Activated T-cell treated with anti-CD3 and anti-CD28 coated beads, Interleukin-2, amount 50 U/mL, for 72 hours (primary cell): ENCODE measurements at regions not wholly inside any gene's neighbourhood (a gene's known extent, or its start where the extent isn't known, plus 50 kb on each side); places are given as distances from the start of the nearest gene placed in this dataset.

Experiments used
- ATAC-seq, 2 donors: fragments of 150-1000 bp; cut with Tn5 transposase; replicated peaks in 1 of 2; 2 replicates each; pipeline ENCODE4 v1.10.0; 2021; ENCODE audit warnings: moderate library complexity in 2 of 2, mild to moderate bottlenecking in 1 of 2
- DNase-seq, 2 donors: peaks; one replicate each; pipeline ENCODE4 v3.0.0; 2021 to 2022; ENCODE audit warnings: mixed read lengths in 1 of 2
- H3K27ac Mint-ChIP-seq: one replicate; pipeline ENCODE4 v1.8.0; 2022; ENCODE audit warnings: mild to moderate bottlenecking, moderate library complexity, mixed read lengths
- H3K27me3 Mint-ChIP-seq: one replicate; pipeline ENCODE4 v1.8.0; 2022; ENCODE audit warnings: low read depth, mixed read lengths
- H3K36me3 Mint-ChIP-seq, 2 donors: one replicate each; pipeline ENCODE4 v1.8.0; 2022; ENCODE audit warnings: mixed read lengths in 2 of 2, mild to moderate bottlenecking in 1 of 2; ENCODE audit not compliant: insufficient read depth in 2 of 2
- H3K4me1 Mint-ChIP-seq: one replicate; pipeline ENCODE4 v1.8.0; 2022; ENCODE audit warnings: low read depth, mixed read lengths
- H3K4me3 Mint-ChIP-seq, 2 donors: one replicate each; pipeline ENCODE4 v1.8.0; 2022; ENCODE audit warnings: mild to moderate bottlenecking in 2 of 2, mixed read lengths in 2 of 2, moderate library complexity in 2 of 2
- H3K9me3 Mint-ChIP-seq, 2 donors: one replicate each; pipeline ENCODE4 v1.8.0; 2022; ENCODE audit warnings: mixed read lengths in 2 of 2

DNA sequence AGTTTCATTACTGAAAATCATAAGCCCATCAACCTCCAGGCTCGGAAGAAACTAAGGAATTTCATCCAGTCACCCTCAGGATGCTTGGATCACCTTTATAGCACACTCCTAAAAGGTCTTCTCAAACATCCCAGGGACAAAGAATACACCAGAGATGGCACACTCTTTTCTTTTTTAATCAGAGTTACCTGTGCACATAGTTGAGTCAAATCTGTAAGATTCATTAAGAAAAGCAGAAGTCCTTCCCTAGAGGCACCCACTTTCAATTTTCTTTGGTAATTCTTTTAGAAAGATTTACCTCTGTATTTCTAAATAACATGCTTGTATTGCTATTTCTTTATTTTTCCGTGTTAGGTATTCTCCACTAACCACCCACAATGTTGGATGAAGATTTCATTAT is 50.6 kb upstream of the IL6 start:
- H3K27me3 Mint-ChIP-seq = peaks cover 40% of the 10 kb centered on the region
- peaks cover 4 to 7% of the 10 kb centered on the region in 2 donors for H3K36me3 Mint-ChIP-seq
- peaks cover 87% of the 10 kb centered on the region for H3K4me1 Mint-ChIP-seq
- H3K27ac Mint-ChIP-seq = peak overlapping the region; percentile 67
- H3K9me3 Mint-ChIP-seq = no peaks in the 10 kb centered on the region
- ATAC-seq (peak; percentile 32 to 44), DNase-seq (no peak)
- H3K4me3 Mint-ChIP-seq = peak overlapping the region; percentile 43 to 68

GRCh38 chr7:22675917-22676343 is 51.1 kb upstream of the IL6 start:
- H3K4me3 Mint-ChIP-seq = peak overlapping the region; percentile 32 to 68
- ATAC-seq (peak; percentile 61 to 64), DNase-seq (peak in 1 of 2 donors; percentile 35)
- H3K36me3 Mint-ChIP-seq = peaks cover 4 to 7% of the 10 kb centered on the region in 2 donors
- H3K27me3 Mint-ChIP-seq = peaks cover 39% of the 10 kb centered on the region
- no peaks in the 10 kb centered on the region for H3K9me3 Mint-ChIP-seq
- H3K4me1 Mint-ChIP-seq = peaks cover 83% of the 10 kb centered on the region
- H3K27ac Mint-ChIP-seq = no peak overlapping the region

DNA sequence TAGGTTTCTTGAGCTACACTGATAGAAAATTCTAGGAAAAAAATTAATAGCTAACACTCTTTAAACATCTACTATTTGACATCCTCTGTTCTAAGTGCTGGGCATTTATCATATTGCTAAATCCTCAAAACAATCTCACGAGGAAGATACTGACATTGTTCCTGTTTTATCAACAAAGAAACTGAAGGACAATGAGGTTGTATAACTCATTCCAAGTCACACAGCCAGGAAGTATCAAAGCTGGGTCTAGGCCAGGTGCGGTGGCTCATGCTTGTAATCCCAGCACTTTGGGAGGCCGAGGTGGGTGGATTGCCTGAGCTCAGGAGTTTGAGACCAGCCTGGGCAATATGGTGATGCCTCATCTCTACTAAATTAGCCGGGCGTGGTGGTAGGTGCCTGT is 51.6 kb upstream of the IL6 start:
- Mint-ChIP-seq H3K27ac (no peak overlapping the region), H3K36me3 (peaks cover 4 to 7% of the 10 kb centered on the region in 2 donors), H3K4me1 (peaks cover 78% of the 10 kb centered on the region), H3K4me3 (no peak overlapping the region), H3K9me3 (no peaks in the 10 kb centered on the region), H3K27me3 (peaks cover 34% of the 10 kb centered on the region)
- DNase-seq (no peak), ATAC-seq (no peak)

GRCh38 chr7:22672846-22673680 is 53.9 kb upstream of the IL6 start:
- Mint-ChIP-seq H3K36me3 (peaks cover 4 to 7% of the 10 kb centered on the region in 2 donors), H3K4me3 (no peak overlapping the region), H3K9me3 (no peaks in the 10 kb centered on the region), H3K27me3 (peaks cover 41% of the 10 kb centered on the region), H3K27ac (peak overlapping the region; percentile 2), H3K4me1 (peaks cover 70% of the 10 kb centered on the region)
- ATAC-seq (no peak), DNase-seq (no peak)

DNA sequence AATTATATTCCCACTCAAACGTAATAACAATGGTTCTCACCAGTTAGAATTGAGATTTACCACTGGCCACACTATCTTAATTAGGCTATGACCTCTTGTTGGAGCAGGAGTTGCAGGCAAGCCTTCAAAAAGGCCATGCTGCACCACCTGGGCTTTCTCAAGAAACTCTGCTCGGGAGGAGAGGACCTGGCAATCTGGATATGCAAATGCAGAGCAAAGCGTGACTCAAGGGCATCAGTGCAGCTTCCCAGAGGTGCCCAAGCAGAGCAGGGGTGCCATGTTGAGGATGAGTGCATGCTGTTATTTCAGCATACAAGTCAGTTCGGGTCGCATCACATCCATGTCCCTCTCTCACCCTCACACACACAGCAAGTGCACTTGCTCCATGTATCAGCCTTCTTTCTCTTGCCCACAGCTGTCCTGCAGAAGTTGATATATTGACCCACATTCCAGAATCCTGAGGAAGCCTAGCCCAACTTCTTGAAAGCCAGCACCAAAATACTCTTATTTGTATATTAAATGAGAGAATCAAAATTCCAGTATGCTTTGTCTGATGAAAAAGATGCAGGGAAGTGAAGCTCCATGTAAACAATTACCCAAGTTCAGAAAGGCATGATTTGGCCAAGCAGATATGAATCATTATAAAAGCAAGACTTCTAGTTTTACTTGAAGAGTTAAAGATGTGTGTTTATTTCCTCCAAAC is 55.7 kb upstream of the IL6 start:
- peaks cover 70% of the 10 kb centered on the region for H3K4me1 Mint-ChIP-seq
- ATAC-seq = no peak
- no peaks in the 10 kb centered on the region for H3K9me3 Mint-ChIP-seq

GRCh38 chr7:22670422-22670815 is 56.6 kb upstream of the IL6 start:
- Mint-ChIP-seq H3K9me3 (no peaks in the 10 kb centered on the region), H3K4me3 (no peak overlapping the region), H3K4me1 (peaks cover 70% of the 10 kb centered on the region), H3K36me3 (peaks cover 4 to 7% of the 10 kb centered on the region in 2 donors), H3K27ac (no peak overlapping the region), H3K27me3 (peaks cover 45% of the 10 kb centered on the region)
- ATAC-seq = no peak
- no peak for DNase-seq

More for the DNA sequence above, 55.7 kb upstream of the IL6 start:
- H3K36me3 Mint-ChIP-seq = peaks cover 4 to 7% of the 10 kb centered on the region in 2 donors
- no peak overlapping the region for H3K27ac Mint-ChIP-seq
- peaks cover 45% of the 10 kb centered on the region for H3K27me3 Mint-ChIP-seq
- no peak overlapping the region for H3K4me3 Mint-ChIP-seq
- no peak for DNase-seq

- H3K4me1 Mint-ChIP-seq = peaks cover 64% of the 10 kb centered on the region
- no peak overlapping the region for H3K27ac Mint-ChIP-seq
- DNase-seq (no peak), ATAC-seq (no peak)
- H3K36me3 Mint-ChIP-seq = peaks cover 4 to 7% of the 10 kb centered on the region in 2 donors
- H3K9me3 Mint-ChIP-seq = no peaks in the 10 kb centered on the region
- peaks cover 45% of the 10 kb centered on the region for H3K27me3 Mint-ChIP-seq
- H3K4me3 Mint-ChIP-seq = no peak overlapping the region
Measured at GRCh38 chr7:22669692-22670421, 57.1 kb upstream of the IL6 start.

GRCh38 chr7:22668971-22669401 is 58.0 kb upstream of the IL6 start:
- H3K9me3 Mint-ChIP-seq = no peaks in the 10 kb centered on the region
- H3K36me3 Mint-ChIP-seq = peaks cover 2 to 5% of the 10 kb centered on the region in 2 donors
- ATAC-seq (no peak), DNase-seq (no peak)
- peaks cover 67% of the 10 kb centered on the region for H3K4me1 Mint-ChIP-seq
- H3K4me3 Mint-ChIP-seq = no peak overlapping the region
- no peak overlapping the region for H3K27ac Mint-ChIP-seq
- H3K27me3 Mint-ChIP-seq = peaks cover 45% of the 10 kb centered on the region

DNA sequence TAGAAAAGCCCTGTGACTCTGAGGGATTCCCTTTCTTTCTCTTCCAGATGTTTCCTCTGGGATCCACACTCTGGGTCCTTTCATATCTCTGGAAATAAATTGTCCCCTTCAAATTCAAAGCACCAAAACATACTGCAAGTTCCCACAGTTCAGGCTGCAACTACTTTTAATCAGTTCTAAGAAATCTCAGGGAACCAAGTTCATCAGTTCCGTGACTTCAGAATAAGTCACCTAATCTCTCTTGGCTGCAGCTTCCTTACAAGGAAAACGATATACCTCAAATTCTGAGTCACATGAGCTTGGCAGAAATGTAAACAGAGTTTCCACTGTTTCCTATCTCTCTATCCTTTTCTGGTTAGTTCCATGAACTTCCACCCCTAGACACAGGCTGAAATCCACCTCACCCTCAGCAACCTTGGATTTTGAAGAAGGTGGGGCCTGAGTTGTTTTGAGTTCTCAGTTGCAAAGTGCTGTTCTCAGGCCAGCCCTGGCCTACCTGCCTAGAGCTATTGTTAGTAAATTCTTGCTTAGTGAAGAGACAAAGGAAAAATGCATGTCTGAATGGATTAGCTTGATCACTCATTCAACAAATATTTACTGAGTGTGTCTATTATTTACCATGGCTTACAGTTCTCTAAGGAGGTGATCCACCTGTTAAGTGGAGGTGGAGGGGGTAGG is 59.3 kb upstream of the IL6 start:
- Mint-ChIP-seq H3K4me3 (peak overlapping the region; percentile 9 to 51), H3K36me3 (peaks cover 0 to 3% of the 10 kb centered on the region in 2 donors), H3K27ac (no peak overlapping the region), H3K4me1 (peaks cover 67% of the 10 kb centered on the region), H3K9me3 (no peaks in the 10 kb centered on the region), H3K27me3 (peaks cover 34% of the 10 kb centered on the region)
- ATAC-seq = peak; percentile 16 to 17
- no peak for DNase-seq

DNA sequence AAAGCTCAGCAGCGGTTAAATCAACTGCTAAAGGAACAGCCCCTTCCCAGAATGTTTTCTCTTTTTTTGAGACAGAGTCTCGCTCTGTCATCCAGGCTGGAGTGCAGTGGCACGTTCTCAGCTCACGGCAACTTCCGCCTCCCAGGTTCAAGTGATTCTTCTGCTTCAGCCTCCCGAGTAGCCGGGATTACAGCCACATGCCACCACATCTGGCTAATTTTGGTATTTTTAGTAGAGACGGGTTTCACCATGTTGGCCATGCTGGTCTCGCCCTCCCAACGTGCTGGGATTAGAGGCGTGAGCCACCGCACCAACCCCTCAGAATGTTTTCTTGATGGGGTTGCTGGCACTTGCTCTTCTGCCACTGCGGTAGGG is 59.8 kb upstream of the IL6 start:
- no peak overlapping the region for H3K27ac Mint-ChIP-seq
- H3K27me3 Mint-ChIP-seq = peaks cover 34% of the 10 kb centered on the region
- no peaks in the 10 kb centered on the region for H3K9me3 Mint-ChIP-seq
- no peak overlapping the region for H3K4me3 Mint-ChIP-seq
- H3K4me1 Mint-ChIP-seq = peaks cover 67% of the 10 kb centered on the region
- ATAC-seq (no peak), DNase-seq (no peak)
- H3K36me3 Mint-ChIP-seq = no peaks in the 10 kb centered on the region

- Mint-ChIP-seq H3K4me3 (no peak overlapping the region), H3K9me3 (no peaks in the 10 kb centered on the region), H3K36me3 (no peaks in the 10 kb centered on the region), H3K4me1 (peaks cover 67% of the 10 kb centered on the region), H3K27me3 (peaks cover 34% of the 10 kb centered on the region), H3K27ac (no peak overlapping the region)
- DNase-seq = peak in 1 of 2 donors; percentile 22
- no peak for ATAC-seq
Measured at GRCh38 chr7:22666732-22667131, 60.3 kb upstream of the IL6 start.

- peaks cover 74% of the 10 kb centered on the region for H3K4me1 Mint-ChIP-seq
- DNase-seq = peak; percentile 57 to 59
- no peaks in the 10 kb centered on the region for H3K9me3 Mint-ChIP-seq
- ATAC-seq = peak; percentile 35 to 47
- no peaks in the 10 kb centered on the region for H3K36me3 Mint-ChIP-seq
- H3K4me3 Mint-ChIP-seq = peak overlapping the region; percentile 3 to 53
- H3K27me3 Mint-ChIP-seq = peaks cover 35% of the 10 kb centered on the region
- peak overlapping the region; percentile 17 for H3K27ac Mint-ChIP-seq
Measured at GRCh38 chr7:22665923-22666322, 61.1 kb upstream of the IL6 start.
